ENCODE measurements at regions not wholly inside any gene's neighbourhood (a gene's known extent, or its start where the extent isn't known, plus 50 kb on each side); places are given as distances from the start of the nearest gene placed in this dataset.
"Not testable (repeated sequence)": the region's sequence is repeated elsewhere in the genome, so short reads cannot be mapped to it uniquely, and the experiment has no call there.

DNA sequence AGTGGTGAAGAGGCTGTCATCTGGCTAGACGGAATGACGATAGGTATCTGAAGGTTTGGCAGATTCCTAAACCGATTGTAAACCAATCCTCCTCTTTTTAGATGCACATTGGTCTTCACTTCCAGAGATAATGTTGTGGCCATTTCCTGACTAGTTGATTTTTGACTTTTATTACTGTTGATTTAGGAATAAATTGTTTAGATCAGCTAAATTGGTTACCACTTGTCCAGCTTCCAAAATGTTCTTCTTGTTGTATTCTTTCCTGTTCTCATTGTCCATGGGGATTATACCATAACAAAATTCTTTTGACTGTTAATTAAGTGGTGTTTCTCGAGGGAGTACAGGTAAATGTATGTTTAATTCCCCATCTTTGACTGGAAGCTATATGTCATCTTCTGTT lies 119.7 kb downstream of the MACROH2A1 start:
- DNase-seq = no peak

GRCh38 chr5:135276151-135276550 lies 122.9 kb downstream of the MACROH2A1 start:
- DNase-seq = no peak

DNA sequence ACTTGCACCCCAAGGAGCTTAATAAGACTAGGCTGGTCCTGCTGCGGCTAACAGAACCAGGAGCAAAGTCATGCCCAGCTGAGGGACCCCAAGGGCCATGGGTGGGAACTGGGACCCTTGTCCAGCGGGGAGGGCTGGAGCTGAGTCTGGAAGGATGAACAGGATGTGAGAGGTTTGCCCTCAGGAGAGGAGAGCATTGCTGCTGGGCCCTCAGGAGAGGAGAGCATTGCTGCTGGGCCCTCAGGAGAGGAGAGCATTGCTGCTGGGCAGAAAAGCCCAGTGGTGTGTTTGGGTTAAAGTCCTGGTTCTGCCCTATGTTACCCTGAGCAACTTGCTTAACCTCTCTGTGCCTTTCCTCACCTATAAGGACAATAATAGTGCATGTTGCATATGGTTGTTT lies 125.8 kb downstream of the MACROH2A1 start:
- no peak for DNase-seq

GRCh38 chr5:135272311-135272805 lies 126.7 kb downstream of the MACROH2A1 start:
- no peak for DNase-seq

DNA sequence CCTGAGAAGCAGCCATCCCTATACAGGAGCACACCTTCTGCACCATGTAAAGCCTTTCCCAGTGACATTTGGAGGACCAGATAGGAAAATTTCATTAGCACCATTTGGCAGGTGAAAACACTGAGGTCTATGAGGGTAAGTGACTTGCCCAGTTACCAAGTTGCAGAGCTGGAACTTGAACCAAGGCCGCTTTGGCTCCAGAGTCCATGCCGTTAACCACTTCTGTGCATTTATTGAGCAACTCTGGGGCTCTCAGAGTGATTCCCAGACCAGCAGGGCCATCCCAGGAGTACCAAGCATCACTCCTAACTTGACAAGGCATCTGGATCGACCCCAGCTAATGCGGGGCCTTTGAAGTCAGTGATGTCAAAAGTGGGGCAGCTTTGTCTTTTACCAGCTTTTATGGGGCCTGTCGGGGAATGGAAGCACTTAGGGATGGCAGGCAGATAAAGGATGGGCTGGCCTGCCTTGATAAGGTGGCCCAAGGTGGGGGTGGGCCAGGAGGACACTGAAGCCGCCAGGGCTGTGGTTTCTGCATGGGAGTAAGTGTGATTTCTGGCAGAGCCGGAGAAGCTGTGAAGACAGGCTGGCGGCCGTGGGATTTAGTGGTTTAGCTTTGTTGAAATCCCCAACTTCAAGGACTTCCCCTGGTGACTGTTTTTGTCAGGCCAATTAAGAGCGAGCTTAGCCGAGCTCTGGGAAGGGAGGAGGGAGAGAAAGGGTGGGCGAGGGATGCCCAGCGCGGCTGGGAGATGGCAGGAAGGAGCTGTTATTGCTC lies 127.3 kb downstream of the MACROH2A1 start:
- no peak for DNase-seq

- no peak for DNase-seq
These were observed 129.1 kb downstream of the MACROH2A1 start for GRCh38 chr5:135269931-135270421.

DNA sequence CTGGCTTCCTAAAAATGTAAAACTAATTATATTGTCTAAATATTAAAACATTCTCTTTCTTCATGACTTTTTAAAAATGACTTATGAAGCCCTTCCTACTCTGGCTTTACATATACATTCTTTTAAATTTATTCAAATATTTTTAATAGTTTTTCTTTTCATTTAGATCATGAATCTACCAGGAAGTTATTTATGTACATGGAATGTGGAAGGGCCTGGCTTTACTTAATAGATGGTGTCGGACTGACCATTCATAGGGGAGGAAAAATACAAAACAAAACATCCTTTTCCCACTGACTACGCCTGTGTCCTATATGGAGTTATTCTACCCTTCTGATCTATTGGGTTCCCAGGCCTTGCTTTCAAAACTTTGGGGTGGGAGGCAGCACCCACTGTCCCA lies 129.8 kb downstream of the MACROH2A1 start:
- no peak for DNase-seq

- no peak for DNase-seq
These were observed 132.1 kb downstream of the MACROH2A1 start for GRCh38 chr5:135266975-135267374.

DNA sequence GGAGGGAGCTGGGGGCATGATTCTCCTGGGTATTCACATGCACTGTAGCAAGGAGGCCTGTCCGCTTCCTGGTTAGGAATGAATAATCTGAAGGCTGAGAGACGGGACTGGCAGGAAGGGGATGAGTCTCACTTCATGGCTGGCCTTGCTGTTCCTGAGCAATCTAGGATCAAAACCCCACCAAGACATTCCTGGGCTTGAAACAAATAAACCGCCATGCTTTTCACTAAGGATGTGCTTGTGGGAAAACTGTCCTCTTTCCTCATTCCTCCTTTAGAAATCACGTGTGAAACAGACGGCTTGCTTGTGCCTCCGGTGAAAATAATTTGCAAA lies 132.8 kb downstream of the MACROH2A1 start:
- no peak for DNase-seq

GRCh38 chr5:135265497-135266302 lies 133.3 kb downstream of the MACROH2A1 start:
- DNase-seq = no peak

GRCh38 chr5:135264451-135265440 lies 134.3 kb downstream of the MACROH2A1 start:
- no peak for DNase-seq

DNA sequence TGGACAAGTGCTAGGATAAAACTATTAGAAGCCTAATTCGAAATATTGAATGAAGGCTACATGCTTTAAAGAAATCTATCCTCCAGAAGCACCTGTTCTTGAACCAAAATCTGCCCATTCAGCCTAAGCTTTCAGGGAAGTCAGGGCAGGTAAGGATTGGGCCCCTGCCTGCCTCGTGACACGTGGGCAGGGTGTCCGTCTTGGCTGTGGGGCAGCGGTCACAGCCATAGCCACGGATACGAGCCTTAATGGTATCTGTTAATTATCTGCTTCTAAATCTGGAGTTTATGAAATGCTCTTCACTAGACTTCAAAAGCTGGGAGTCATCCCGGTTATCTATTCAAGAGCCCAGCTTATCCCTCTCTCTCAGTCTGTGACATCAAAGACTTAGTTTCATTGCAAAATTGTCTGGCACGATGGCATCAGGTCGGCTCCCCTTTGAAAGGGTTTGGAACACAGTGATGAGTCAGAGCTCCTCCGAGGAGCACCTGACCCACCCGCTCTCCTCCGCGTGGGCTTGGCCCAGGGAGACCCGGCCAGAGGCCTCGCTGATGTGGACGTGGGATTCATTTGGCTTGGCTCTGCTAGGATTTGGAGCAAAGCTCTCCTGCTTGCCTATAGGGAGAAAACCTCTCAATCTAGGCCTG lies 135.9 kb downstream of the MACROH2A1 start:
- DNase-seq = no peak

DNA sequence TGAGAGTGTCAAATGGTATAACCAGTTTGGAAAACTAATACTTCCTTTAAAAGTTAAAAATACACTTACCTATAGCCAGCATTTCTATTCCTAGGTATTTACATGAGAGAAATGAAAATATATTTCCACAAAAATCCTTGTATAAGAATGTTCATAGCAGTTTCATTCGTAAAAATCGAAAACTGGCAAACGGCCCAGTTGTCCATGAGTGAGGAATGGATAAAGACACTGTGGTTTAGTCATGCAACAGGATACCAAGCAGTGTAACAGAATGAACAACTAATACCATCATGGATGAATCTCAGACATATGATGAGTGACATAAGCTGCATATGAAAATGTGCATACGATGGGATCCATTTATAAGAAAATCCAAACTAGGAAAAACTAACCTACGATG lies 136.7 kb downstream of the MACROH2A1 start:
- no peak for DNase-seq

- not testable (repeated sequence) for DNase-seq
These were observed 138.9 kb downstream of the MACROH2A1 start for GRCh38 chr5:135260108-135260507.

- DNase-seq = no peak
These were observed 143.4 kb downstream of the MACROH2A1 start for GRCh38 chr5:135255461-135256178.

- no peak for DNase-seq
These were observed 144.8 kb downstream of the MACROH2A1 start for GRCh38 chr5:135254183-135254582.

DNA sequence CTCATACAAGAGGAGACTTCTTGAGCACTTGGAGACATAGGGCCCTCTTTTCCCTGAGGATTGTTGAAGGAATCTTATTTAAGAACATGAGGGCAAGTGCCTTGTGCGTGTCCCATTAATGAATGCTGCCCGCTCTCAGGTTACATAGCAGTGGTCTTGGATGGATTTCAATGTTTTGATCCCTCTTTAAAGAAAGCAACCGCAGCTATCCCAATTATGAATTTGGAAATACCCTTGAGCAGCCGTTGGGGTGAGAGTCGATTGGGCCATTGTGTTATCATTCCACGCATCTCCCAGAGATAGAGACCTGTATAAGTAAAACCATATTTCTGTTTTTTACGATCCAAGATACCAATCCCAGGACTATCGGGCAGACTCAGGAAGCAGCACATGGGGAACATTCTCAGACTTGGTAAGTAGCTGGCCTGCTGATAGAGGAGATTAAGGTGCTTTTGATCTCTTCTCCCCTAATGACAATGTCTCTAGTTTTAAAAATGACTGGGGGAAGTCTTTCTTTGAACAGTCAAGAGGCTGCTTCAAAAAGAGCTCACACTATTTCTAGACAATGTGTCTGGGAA lies 145.3 kb downstream of the MACROH2A1 start:
- DNase-seq = no peak

DNA sequence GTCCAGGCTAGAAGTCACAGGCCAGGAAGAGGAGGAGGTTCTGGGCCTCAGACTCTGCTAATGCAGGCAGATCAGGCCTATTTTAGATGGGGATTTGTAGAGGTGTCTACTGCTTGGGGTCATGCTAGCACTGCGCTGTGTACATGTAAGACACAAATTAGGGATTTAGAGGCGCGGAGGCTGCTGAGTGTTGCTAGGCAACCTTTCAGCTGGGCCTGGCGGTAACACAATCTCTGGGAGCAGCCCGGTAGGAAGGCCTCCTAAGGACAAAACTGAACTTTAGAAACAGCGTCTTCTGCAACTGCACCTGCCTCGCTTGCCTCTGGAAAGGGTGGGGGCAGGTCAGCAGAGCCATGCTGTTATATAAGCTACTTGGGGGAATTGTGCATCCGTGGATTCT lies 147.9 kb downstream of the MACROH2A1 start:
- DNase-seq = no peak

DNA sequence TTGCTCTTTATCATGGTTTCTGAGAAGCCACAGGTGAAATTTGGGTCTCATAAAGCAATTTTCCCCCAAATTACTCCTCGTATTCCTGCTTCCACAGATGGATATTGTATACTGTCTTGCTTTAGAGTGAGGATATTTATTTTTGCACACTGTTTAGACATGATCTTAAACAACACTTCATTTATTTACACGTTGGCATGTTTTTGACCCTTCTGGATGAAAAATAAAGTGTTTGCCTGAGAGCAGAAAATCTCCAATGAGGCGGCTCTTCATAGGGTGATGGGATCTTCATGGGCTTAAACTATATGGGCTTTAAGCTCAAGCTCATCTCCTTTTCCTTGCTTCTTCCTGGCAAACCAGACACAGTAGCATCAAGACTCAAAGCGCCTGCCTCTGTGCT lies 148.4 kb downstream of the MACROH2A1 start:
- DNase-seq = no peak

- no peak for DNase-seq
These were observed 149.4 kb downstream of the MACROH2A1 start for GRCh38 chr5:135249658-135250057.

DNA sequence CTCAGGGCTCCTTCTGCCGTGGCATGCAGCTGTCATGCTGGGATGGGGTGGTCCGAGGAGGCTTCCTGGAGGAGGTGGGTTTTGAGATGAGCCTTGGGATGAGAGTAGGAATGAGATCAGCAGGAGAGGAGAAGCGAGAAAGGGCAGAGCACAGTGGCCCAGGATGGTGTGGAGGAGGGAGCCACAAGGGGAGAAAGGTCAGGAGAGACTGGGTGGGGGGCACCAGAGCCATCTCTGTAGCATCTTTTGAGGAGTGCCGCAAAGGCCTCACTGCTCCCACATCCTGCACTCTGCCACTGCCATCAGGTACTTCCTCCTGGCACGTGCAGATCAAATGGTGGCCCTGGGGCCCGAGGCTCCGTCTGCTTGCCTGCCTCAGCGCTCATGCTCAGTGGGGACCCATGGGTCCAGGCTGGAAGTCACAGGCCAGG lies 150.2 kb downstream of the MACROH2A1 start:
- DNase-seq = no peak
